Breast epithelium (tissue), 3 donors: ENCODE measurements at regions not wholly inside any gene's neighbourhood (a gene's known extent, or its start where the extent isn't known, plus 50 kb on each side); places are given as distances from the start of the nearest gene placed in this dataset.

ENCODE experiments used
- CTCF ChIP-seq, 3 donors: fragments of 450-650 bp; IDR thresholded peaks; one replicate each; pipeline ENCODE4 v1.5.1; 2016 to 2017; ENCODE audit warnings: antibody characterized with exemption in 3 of 3, mild to moderate bottlenecking in 3 of 3, moderate library complexity in 3 of 3
- POLR2A ChIP-seq: fragments of 450-650 bp; IDR thresholded peaks from one replicate; pipeline ENCODE4 v1.6.1; 2016; ENCODE audit warnings: antibody characterized with exemption, mild to moderate bottlenecking, moderate library complexity

- TF ChIP-seq CTCF (IDR thresholded peaks at IDR 0.05) (no peak), POLR2A (no peak)
These were observed 416.7 kb upstream of the MAOA start for GRCh38 chrX:43239356-43239755.
